ENCODE measurements at regions not wholly inside any gene's neighbourhood (a gene's known extent, or its start where the extent isn't known, plus 50 kb on each side); places are given as distances from the start of the nearest gene placed in this dataset.

- WGBS (ENCODE audit: extremely low coverage, insufficient read length, low lambda C conversion rate): no CpG with 5 or more reads among the region's 1 CpG
- Histone ChIP-seq H3K23ac (ENCODE audit: insufficient read length, low read depth, low read length) (no peak overlapping the region), H4K91ac (ENCODE audit: insufficient read length, low read depth, low read length) (no peak overlapping the region), H3K9me3 (ENCODE audit: control insufficient read depth, low read depth, low read length) (no peaks in the 10 kb centered on the region), H2BK5ac (ENCODE audit: insufficient read length, low read length) (no peak overlapping the region), H3K27ac (ENCODE audit: insufficient read length, low read depth, low read length) (no peak overlapping the region), H4K5ac (ENCODE audit: insufficient read length, low read depth, low read length) (no peak overlapping the region), H2BK12ac (ENCODE audit: insufficient read length, low read depth, low read length) (no peak overlapping the region), H3K4ac (ENCODE audit: low read depth, low read length) (no peak overlapping the region), H3K23me2 (ENCODE audit: insufficient read length, low read depth, low read length, poor library complexity, severe bottlenecking) (no peaks in the 10 kb centered on the region), H4K20me1 (ENCODE audit: control insufficient read depth, insufficient read depth, insufficient read length) (no peaks in the 10 kb centered on the region), H2BK20ac (ENCODE audit: low read depth, low read length, poor library complexity, severe bottlenecking) (no peak overlapping the region), H3T11ph (ENCODE audit: low read length) (no peak overlapping the region), H3K4me2 (ENCODE audit: insufficient read depth, insufficient read length, low read length) (no peak overlapping the region), H2BK120ac (ENCODE audit: low read depth, low read length, poor library complexity, severe bottlenecking) (no peak overlapping the region), H3K79me2 (ENCODE audit: insufficient read depth, low read length) (no peaks in the 10 kb centered on the region), H4K8ac (replicated peaks; ENCODE audit: insufficient read length, low read depth, low read length) (no peak overlapping the region), H3K14ac (ENCODE audit: insufficient read depth, low read length) (no peak overlapping the region), H3K56ac (ENCODE audit: insufficient read length, low read depth, low read length) (no peak overlapping the region), H3K27me3 (ENCODE audit: insufficient read depth, low read length) (no peaks in the 10 kb centered on the region), H3K79me1 (ENCODE audit: insufficient read depth, low read depth, low read length, poor library complexity, severe bottlenecking) (no peaks in the 10 kb centered on the region), H2AK5ac (ENCODE audit: insufficient read length, low read length) (no peak overlapping the region), H3K18ac (ENCODE audit: insufficient read length, low read depth, low read length) (no peak overlapping the region), H3K9ac (ENCODE audit: extremely low read depth, insufficient read length, low read length) (no peak overlapping the region), H2BK15ac (ENCODE audit: low read depth, low read length) (no peak overlapping the region), H2AFZ (ENCODE audit: low read length) (no peak overlapping the region), H3K4me1 (ENCODE audit: insufficient read depth, low read length) (no peaks in the 10 kb centered on the region)
- no peak for DNase-seq
- no peak for TF ChIP-seq CTCF (conservative IDR thresholded peaks at IDR 0.05)
- no peaks in the 10 kb centered on the region for H3K27me3 Mint-ChIP-seq (ENCODE audit: low read depth)
- H3K27ac Mint-ChIP-seq: no peak overlapping the region
- no peaks in the 10 kb centered on the region for H3K36me3 Mint-ChIP-seq (ENCODE audit: insufficient read depth in 1 of 3, low read depth in 3 of 3)
- H3K9me3 Mint-ChIP-seq: peaks cover 0 to 4% of the 10 kb centered on the region in 2 experiments; a peak in 1 of 5 replicates
- no peaks in the 10 kb centered on the region for H3K4me1 Mint-ChIP-seq
- no peak overlapping the region for H3K4me3 Mint-ChIP-seq
Measured at GRCh38 chr2:155162494-155162893, 464.0 kb downstream of the KCNJ3 start.

Data from H9 (cell line).